ENCODE measurements at regions not wholly inside any gene's neighbourhood (a gene's known extent, or its start where the extent isn't known, plus 50 kb on each side); places are given as distances from the start of the nearest gene placed in this dataset.

DNA sequence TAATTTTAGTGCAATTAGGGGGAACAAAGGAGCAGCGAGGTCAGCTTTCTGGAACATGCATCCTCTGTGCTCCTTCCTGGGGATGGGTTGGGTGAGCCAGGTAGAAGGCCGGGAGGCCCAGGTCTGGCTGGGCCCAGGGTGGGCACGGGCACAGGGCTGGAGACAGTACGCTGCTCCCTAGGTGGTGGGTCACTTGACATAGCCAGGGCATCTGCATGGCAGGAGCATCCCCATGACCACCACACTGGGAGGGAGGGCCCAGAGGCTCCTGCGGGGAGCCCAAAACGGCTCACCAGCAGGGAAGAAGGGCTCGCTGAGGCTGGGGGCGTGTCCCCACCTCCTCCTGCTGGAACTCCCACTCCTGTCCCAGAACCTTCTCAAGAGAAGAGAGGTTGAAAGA lies 216.8 kb downstream of the NXNL2 start:
- TF ChIP-seq MAZ (IDR thresholded peaks at IDR 0.05; ENCODE audit: borderline replicate concordance, low read depth, low read length), result no peak
- no peak for TF ChIP-seq SMC3 (IDR thresholded peaks at IDR 0.05; ENCODE audit: low read depth, low read length)
- no peak for TF ChIP-seq CHD1 (IDR thresholded peaks at IDR 0.05; ENCODE audit: low read depth, low read length)
- TF ChIP-seq RCOR1 (IDR thresholded peaks at IDR 0.05; ENCODE audit: insufficient replicate concordance, low read length), result no peak
- TF ChIP-seq, protein P1, sequence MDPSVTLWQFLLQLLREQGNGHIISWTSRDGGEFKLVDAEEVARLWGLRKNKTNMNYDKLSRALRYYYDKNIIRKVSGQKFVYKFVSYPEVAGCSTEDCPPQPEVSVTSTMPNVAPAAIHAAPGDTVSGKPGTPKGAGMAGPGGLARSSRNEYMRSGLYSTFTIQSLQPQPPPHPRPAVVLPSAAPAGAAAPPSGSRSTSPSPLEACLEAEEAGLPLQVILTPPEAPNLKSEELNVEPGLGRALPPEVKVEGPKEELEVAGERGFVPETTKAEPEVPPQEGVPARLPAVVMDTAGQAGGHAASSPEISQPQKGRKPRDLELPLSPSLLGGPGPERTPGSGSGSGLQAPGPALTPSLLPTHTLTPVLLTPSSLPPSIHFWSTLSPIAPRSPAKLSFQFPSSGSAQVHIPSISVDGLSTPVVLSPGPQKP (IDR thresholded peaks at IDR 0.05; ENCODE audit: borderline replicate concordance, low read depth, low read length), result no peak
- TF ChIP-seq FOS (IDR thresholded peaks at IDR 0.05; ENCODE audit: low read depth, low read length), result no peak
- TF ChIP-seq POLR2A (IDR thresholded peaks at IDR 0.05; ENCODE audit: low read depth, low read length), result no peak
- TF ChIP-seq NFE2L2 (IDR thresholded peaks at IDR 0.05; ENCODE audit: low read depth, low read length), result no peak
- TF ChIP-seq CEBPB (IDR thresholded peaks at IDR 0.05; ENCODE audit: low read depth, low read length), result no peak
- TF ChIP-seq MXI1 (IDR thresholded peaks at IDR 0.05; ENCODE audit: borderline replicate concordance, low read depth, low read length), result no peak
- TF ChIP-seq, protein P2, sequence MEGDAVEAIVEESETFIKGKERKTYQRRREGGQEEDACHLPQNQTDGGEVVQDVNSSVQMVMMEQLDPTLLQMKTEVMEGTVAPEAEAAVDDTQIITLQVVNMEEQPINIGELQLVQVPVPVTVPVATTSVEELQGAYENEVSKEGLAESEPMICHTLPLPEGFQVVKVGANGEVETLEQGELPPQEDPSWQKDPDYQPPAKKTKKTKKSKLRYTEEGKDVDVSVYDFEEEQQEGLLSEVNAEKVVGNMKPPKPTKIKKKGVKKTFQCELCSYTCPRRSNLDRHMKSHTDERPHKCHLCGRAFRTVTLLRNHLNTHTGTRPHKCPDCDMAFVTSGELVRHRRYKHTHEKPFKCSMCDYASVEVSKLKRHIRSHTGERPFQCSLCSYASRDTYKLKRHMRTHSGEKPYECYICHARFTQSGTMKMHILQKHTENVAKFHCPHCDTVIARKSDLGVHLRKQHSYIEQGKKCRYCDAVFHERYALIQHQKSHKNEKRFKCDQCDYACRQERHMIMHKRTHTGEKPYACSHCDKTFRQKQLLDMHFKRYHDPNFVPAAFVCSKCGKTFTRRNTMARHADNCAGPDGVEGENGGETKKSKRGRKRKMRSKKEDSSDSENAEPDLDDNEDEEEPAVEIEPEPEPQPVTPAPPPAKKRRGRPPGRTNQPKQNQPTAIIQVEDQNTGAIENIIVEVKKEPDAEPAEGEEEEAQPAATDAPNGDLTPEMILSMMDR (conservative IDR thresholded peaks at IDR 0.05; ENCODE audit: low read depth, low read length), result no peak
- TF ChIP-seq BHLHE40 (IDR thresholded peaks at IDR 0.05; ENCODE audit: low read depth, low read length), result no peak
- no peak for TF ChIP-seq RAD21 (IDR thresholded peaks at IDR 0.05; ENCODE audit: low read length)
- no peak for TF ChIP-seq RFX5 (IDR thresholded peaks at IDR 0.05; ENCODE audit: low read depth, low read length)
- no peak for TF ChIP-seq MAFK (IDR thresholded peaks at IDR 0.05; ENCODE audit: low read depth, low read length)
- TF ChIP-seq, protein P3, sequence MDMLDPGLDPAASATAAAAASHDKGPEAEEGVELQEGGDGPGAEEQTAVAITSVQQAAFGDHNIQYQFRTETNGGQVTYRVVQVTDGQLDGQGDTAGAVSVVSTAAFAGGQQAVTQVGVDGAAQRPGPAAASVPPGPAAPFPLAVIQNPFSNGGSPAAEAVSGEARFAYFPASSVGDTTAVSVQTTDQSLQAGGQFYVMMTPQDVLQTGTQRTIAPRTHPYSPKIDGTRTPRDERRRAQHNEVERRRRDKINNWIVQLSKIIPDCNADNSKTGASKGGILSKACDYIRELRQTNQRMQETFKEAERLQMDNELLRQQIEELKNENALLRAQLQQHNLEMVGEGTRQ (IDR thresholded peaks at IDR 0.05; ENCODE audit: low read depth, low read length), result no peak
- whole genome bisulfite sequencing, 2 experiments (ENCODE audit: extremely low coverage in 2 of 2, insufficient read length in 1 of 2), result no CpG with 5 or more reads among the region's 8 CpGs
- CTCF ChIA-PET, result no interaction called here
- Histone ChIP-seq H3K18ac (ENCODE audit: low read depth, low read length) (no peak overlapping the region), H3K23ac (ENCODE audit: low read depth, low read length) (no peak overlapping the region), H2AFZ (replicated peaks; ENCODE audit: low read length, poor library complexity) (no peak overlapping the region), H3K27ac (ENCODE audit: insufficient read depth, low read length) (no peak overlapping the region), H3K9me3 (ENCODE audit: control insufficient read depth, insufficient read depth, low read length) (no peaks in the 10 kb centered on the region), H3K9me1 (ENCODE audit: insufficient read depth, low read length) (peaks cover 23% of the 10 kb centered on the region), H4K5ac (ENCODE audit: low read depth, low read length) (no peak overlapping the region), H2BK15ac (ENCODE audit: low read depth, low read length) (no peak overlapping the region), H2BK120ac (ENCODE audit: low read depth, low read length) (no peak overlapping the region), H3K14ac (replicated peaks; ENCODE audit: low read depth, low read length) (no peak overlapping the region), H3K9ac (ENCODE audit: low read depth, low read length) (no peak overlapping the region), H2BK20ac (ENCODE audit: low read depth, low read length) (no peak overlapping the region), H3K56ac (ENCODE audit: extremely low read depth, insufficient read depth, low read length) (no peak overlapping the region), H3K4ac (ENCODE audit: low read depth, low read length) (no peak overlapping the region), H4K20me1 (ENCODE audit: insufficient read depth, low read length) (no peaks in the 10 kb centered on the region), H3K4me3 (ENCODE audit: insufficient read depth, low read depth, low read length) (no peak overlapping the region), H3K27me3 (ENCODE audit: control insufficient read depth, insufficient read depth, low read length) (no peaks in the 10 kb centered on the region), H4K8ac (ENCODE audit: low read depth in 2 of 2, low read length in 2 of 2) (no peak overlapping the region), H3K36me3 (ENCODE audit: control insufficient read depth, insufficient read depth, low read length) (no peaks in the 10 kb centered on the region), H4K91ac (ENCODE audit: insufficient read depth, low read depth, low read length) (no peak overlapping the region), H2AK5ac (ENCODE audit: low read depth, low read length) (no peak overlapping the region; the same call in 1 of the 2 replicates), H3K4me1 (ENCODE audit: control insufficient read depth, insufficient read depth, low read length) (peaks cover 33% of the 10 kb centered on the region), H2AK9ac (replicated peaks; ENCODE audit: low read depth, low read length, poor library complexity) (no peak overlapping the region), H3K4me2 (ENCODE audit: low read depth, low read length) (no peak overlapping the region), H2BK5ac (ENCODE audit: low read depth, low read length, poor library complexity, severe bottlenecking) (no peak overlapping the region), H3K79me1 (ENCODE audit: low read depth in 1 of 2, low read length in 2 of 2) (no peaks in the 10 kb centered on the region)
- in situ Hi-C loops (cut with MboI; ENCODE audit: low sequenced_read_pairs), result no loop called here
- no peak for ATAC-seq (ENCODE audit: low read depth)
- dilution Hi-C loops (cut with HindIII; ENCODE audit: low sequenced_read_pairs, unreplicated experiment), result no loop called here
- BruUV-seq (replicated peaks), result no TSS peak
- no peak for DNase-seq
- intact Hi-C loops (cut with micrococcal nuclease), result no loop called here
- POLR2A ChIA-PET (ENCODE audit: unreplicated experiment), result no interaction called here

Data from IMR-90 (cell line).